Gastroesophageal sphincter (tissue), 4 donors: ENCODE measurements at regions not wholly inside any gene's neighbourhood (a gene's known extent, or its start where the extent isn't known, plus 50 kb on each side); places are given as distances from the start of the nearest gene placed in this dataset.
A peak's percentile ranks its signal among the peaks of the same experiment; 100 is the strongest.

Experiments used
- ATAC-seq: fragments of 150-250 bp; one replicate; pipeline ENCODE4 v1.9.1; 2016; ENCODE audit warnings: mild to moderate bottlenecking, moderate library complexity
- H3K27ac ChIP-seq, 4 donors: fragments of 200-600 bp; sonication (generic) in 3 of 4; 1 replicate in 3 of 4; 2 replicates in 1 of 4; pipeline ENCODE4 v1.5.1; 2016 to 2019
- H3K27me3 ChIP-seq: fragments of 200-600 bp; sonication (generic); one replicate; pipeline ENCODE4 v1.5.1; 2019
- H3K36me3 ChIP-seq, 2 donors: fragments of 200-600 bp; sonication (generic); one replicate each; pipeline ENCODE4 v1.5.1; 2019; ENCODE audit warnings: control low read depth in 1 of 2
- H3K4me1 ChIP-seq, 3 donors: fragments of 200-600 bp; sonication (generic); 1 replicate in 2 of 3; 2 replicates in 1 of 3; pipeline ENCODE4 v1.5.1; 2016 to 2019; ENCODE audit warnings: control low read depth in 2 of 3
- H3K4me3 ChIP-seq, 2 donors: fragments of 200-600 bp; sonication (generic); one replicate each; pipeline ENCODE4 v1.5.1; 2019; ENCODE audit warnings: mild to moderate bottlenecking in 1 of 2, moderate library complexity in 1 of 2
- H3K9me3 ChIP-seq, 3 donors: fragments of 200-600 bp; sonication (generic); one replicate each; pipeline ENCODE4 v1.5.1; 2017 to 2019; ENCODE audit warnings: control low read depth in 2 of 3
- CTCF ChIP-seq, 4 experiments: fragments of 200-600 bp in 2 of 4; fragments of 450-650 bp in 2 of 4; sonication (generic) in 1 of 4; IDR thresholded peaks; one replicate each; pipeline ENCODE4 v1.5.1; 2017 to 2019; ENCODE audit warnings: antibody characterized with exemption in 4 of 4, mild to moderate bottlenecking in 2 of 4, moderate library complexity in 2 of 4
- EP300 ChIP-seq: sonication (generic); formaldehyde crosslinking; IDR thresholded peaks from one replicate; pipeline ENCODE4 v1.6.1; 2017; ENCODE audit warnings: antibody characterized with exemption, mild to moderate bottlenecking
- POLR2A ChIP-seq, 2 donors: fragments of 450-650 bp; IDR thresholded peaks; one replicate each; pipeline ENCODE4 v1.6.1; 2017; ENCODE audit warnings: antibody characterized with exemption in 2 of 2, mild to moderate bottlenecking in 2 of 2, moderate library complexity in 1 of 2
- POLR2AphosphoS5 ChIP-seq: sonication (generic); formaldehyde crosslinking; IDR thresholded peaks from one replicate; pipeline ENCODE4 v1.6.1; 2017; ENCODE audit warnings: antibody characterized with exemption
- WGBS, 2 donors: methylation state at CpG; one replicate each; pipeline ENCODE4 v1.1.5; 2018; ENCODE audit warnings: low coverage in 1 of 2; 5-methylcytosine and 5-hydroxymethylcytosine counted together

- H3K27me3 ChIP-seq, result no peaks in the 10 kb centered on the region
- no peak for ATAC-seq
- 0% methylated on average over 1 of the region's 1 CpG for WGBS, 2 donors
- no peak overlapping the region for H3K27ac ChIP-seq
- TF ChIP-seq POLR2AphosphoS5, result no peak
- peak; percentile 57 to 68 (median 62) for TF ChIP-seq CTCF (IDR thresholded peaks at IDR 0.05)
- H3K4me1 ChIP-seq, result peaks cover 0 to 17% (median 0%) of the 10 kb centered on the region in 3 donors
- H3K9me3 ChIP-seq, result no peaks in the 10 kb centered on the region
- H3K4me3 ChIP-seq, result no peak overlapping the region
- H3K36me3 ChIP-seq, result no peaks in the 10 kb centered on the region
Observed at GRCh38 chr3:168865022-168865551, 769.4 kb upstream of the GOLIM4 start.

- TF ChIP-seq POLR2A (IDR thresholded peaks at IDR 0.05) (no peak), POLR2AphosphoS5 (no peak), EP300 (no peak), CTCF (IDR thresholded peaks at IDR 0.05) (no peak)
- no peaks in the 10 kb centered on the region for H3K9me3 ChIP-seq
- no peak for ATAC-seq
Observed at GRCh38 chr3:168864107-168865021, 768.6 kb upstream of the GOLIM4 start.

GRCh38 chr3:168863561-168863960 is 767.8 kb upstream of the GOLIM4 start:
- H3K9me3 ChIP-seq, result no peaks in the 10 kb centered on the region
- 26 to 41% methylated on average over 2 of the region's 2 CpGs for WGBS, 2 donors
- H3K4me3 ChIP-seq, result no peak overlapping the region
- H3K4me1 ChIP-seq, result peaks cover 0 to 17% (median 0%) of the 10 kb centered on the region in 3 donors
- no peak for TF ChIP-seq EP300
- TF ChIP-seq POLR2AphosphoS5, result no peak
- TF ChIP-seq CTCF (IDR thresholded peaks at IDR 0.05), result no peak
- TF ChIP-seq POLR2A (IDR thresholded peaks at IDR 0.05), result no peak
- no peak for ATAC-seq
- H3K27ac ChIP-seq, result no peak overlapping the region
- no peaks in the 10 kb centered on the region for H3K36me3 ChIP-seq
- H3K27me3 ChIP-seq, result no peaks in the 10 kb centered on the region

More at GRCh38 chr3:168864107-168865021, 768.6 kb upstream of the GOLIM4 start:
- Histone ChIP-seq H3K36me3 (no peaks in the 10 kb centered on the region), H3K4me1 (peaks cover 0 to 17% (median 0%) of the 10 kb centered on the region in 3 donors), H3K27me3 (no peaks in the 10 kb centered on the region), H3K4me3 (no peak overlapping the region), H3K27ac (no peak overlapping the region)
- WGBS, 2 donors, result 54 to 73% methylated on average over 12 to 13 of the region's 14 CpGs

GRCh38 chr3:168862466-168862865 is 766.7 kb upstream of the GOLIM4 start:
- Histone ChIP-seq H3K9me3 (no peaks in the 10 kb centered on the region), H3K27ac (no peak overlapping the region), H3K4me3 (no peak overlapping the region), H3K4me1 (peaks cover 0 to 17% (median 0%) of the 10 kb centered on the region in 3 donors), H3K27me3 (no peaks in the 10 kb centered on the region), H3K36me3 (no peaks in the 10 kb centered on the region)
- WGBS, 2 donors, result 17 to 27% methylated on average over 1 of the region's 1 CpG
- TF ChIP-seq CTCF (IDR thresholded peaks at IDR 0.05), result no peak
- no peak for TF ChIP-seq EP300
- TF ChIP-seq POLR2A (IDR thresholded peaks at IDR 0.05), result no peak
- no peak for TF ChIP-seq POLR2AphosphoS5
- ATAC-seq, result no peak

GRCh38 chr3:168860592-168860991 is 764.9 kb upstream of the GOLIM4 start:
- ATAC-seq, result no peak
- H3K4me3 ChIP-seq, result no peak overlapping the region
- H3K27me3 ChIP-seq, result no peaks in the 10 kb centered on the region
- no peaks in the 10 kb centered on the region for H3K36me3 ChIP-seq
- H3K27ac ChIP-seq, result no peak overlapping the region
- TF ChIP-seq EP300 (no peak), POLR2A (IDR thresholded peaks at IDR 0.05) (no peak), POLR2AphosphoS5 (no peak), CTCF (IDR thresholded peaks at IDR 0.05) (no peak)
- peaks cover 0 to 17% (median 0%) of the 10 kb centered on the region in 3 donors for H3K4me1 ChIP-seq
- H3K9me3 ChIP-seq, result no peaks in the 10 kb centered on the region
- 59 to 63% methylated on average over 5 of the region's 5 CpGs for WGBS, 2 donors
